GM13976 (cell line): ENCODE measurements at regions not wholly inside any gene's neighbourhood (a gene's known extent, or its start where the extent isn't known, plus 50 kb on each side); places are given as distances from the start of the nearest gene placed in this dataset.

Experiments used
- DNase-seq: peaks from one replicate; pipeline ENCODE4 v3.0.0; 2012; ENCODE audit warnings: low spot score
- in situ Hi-C: fragments of 300-500 bp; cut with MboI; formaldehyde crosslinking; loops from one replicate; pipeline ENCODE4 v1.12.0; 2022; ENCODE audit warnings: low sequenced_read_pairs, mixed read lengths, inconsistent platforms; ENCODE audit not compliant: unreplicated experiment
- TF ChIP-seq, protein P1 (sequence below): IDR thresholded peaks from 2 replicates; pipeline ENCODE4 v1.5.1; 2012; ENCODE audit warnings: borderline replicate concordance, mild to moderate bottlenecking; ENCODE audit not compliant: insufficient read depth; ENCODE audit errors: extremely low read depth, missing control alignments, control extremely low read depth

GRCh38 chrX:97936296-97936695, 1052.6 kb downstream of the RPA4 start:
- TF ChIP-seq, protein P1, sequence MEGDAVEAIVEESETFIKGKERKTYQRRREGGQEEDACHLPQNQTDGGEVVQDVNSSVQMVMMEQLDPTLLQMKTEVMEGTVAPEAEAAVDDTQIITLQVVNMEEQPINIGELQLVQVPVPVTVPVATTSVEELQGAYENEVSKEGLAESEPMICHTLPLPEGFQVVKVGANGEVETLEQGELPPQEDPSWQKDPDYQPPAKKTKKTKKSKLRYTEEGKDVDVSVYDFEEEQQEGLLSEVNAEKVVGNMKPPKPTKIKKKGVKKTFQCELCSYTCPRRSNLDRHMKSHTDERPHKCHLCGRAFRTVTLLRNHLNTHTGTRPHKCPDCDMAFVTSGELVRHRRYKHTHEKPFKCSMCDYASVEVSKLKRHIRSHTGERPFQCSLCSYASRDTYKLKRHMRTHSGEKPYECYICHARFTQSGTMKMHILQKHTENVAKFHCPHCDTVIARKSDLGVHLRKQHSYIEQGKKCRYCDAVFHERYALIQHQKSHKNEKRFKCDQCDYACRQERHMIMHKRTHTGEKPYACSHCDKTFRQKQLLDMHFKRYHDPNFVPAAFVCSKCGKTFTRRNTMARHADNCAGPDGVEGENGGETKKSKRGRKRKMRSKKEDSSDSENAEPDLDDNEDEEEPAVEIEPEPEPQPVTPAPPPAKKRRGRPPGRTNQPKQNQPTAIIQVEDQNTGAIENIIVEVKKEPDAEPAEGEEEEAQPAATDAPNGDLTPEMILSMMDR: no peak
- no peak for DNase-seq
- in situ Hi-C loops: no loop called here

GRCh38 chrX:97938706-97939105, 1055.0 kb downstream of the RPA4 start:
- no peak for DNase-seq
- in situ Hi-C loops: no loop called here
- TF ChIP-seq, protein P1: no peak

- DNase-seq: no peak
- in situ Hi-C loops: no loop called here
- TF ChIP-seq, protein P1: no peak
Observed at GRCh38 chrX:97968376-97969163, 1084.9 kb downstream of the RPA4 start.

- in situ Hi-C loops: no loop called here
- TF ChIP-seq, protein P1: no peak
- DNase-seq: no peak
Observed at GRCh38 chrX:97984641-97985040, 1100.9 kb downstream of the RPA4 start.

DNA sequence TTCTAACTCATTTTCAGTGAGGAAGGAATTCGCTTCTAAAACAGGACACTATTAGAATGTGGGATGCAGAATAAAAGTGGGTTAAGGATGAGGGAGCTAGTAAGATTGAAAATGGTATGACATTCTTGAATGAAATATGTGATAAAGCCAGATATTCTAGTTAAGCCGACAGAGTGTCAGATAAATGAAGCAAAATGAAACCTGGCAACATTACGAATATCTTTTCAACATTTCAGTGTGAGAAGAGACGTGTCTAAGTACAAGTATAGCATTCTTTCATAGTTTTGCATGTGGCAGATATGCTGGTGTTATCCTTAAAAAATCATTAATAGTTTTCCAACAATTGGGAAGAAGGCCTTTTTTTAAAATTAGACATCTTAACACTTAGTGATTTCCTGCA, 1101.4 kb downstream of the RPA4 start:
- no peak for DNase-seq
- TF ChIP-seq, protein P1: no peak
- in situ Hi-C loops: no loop called here

GRCh38 chrX:97987979-97988378, 1104.3 kb downstream of the RPA4 start:
- TF ChIP-seq, protein P1: no peak
- in situ Hi-C loops: no loop called here
- no peak for DNase-seq

GRCh38 chrX:97995834-97996233, 1112.1 kb downstream of the RPA4 start:
- in situ Hi-C loops: no loop called here
- TF ChIP-seq, protein P1: no peak
- no peak for DNase-seq
